ENCODE measurements at regions not wholly inside any gene's neighbourhood (a gene's known extent, or its start where the extent isn't known, plus 50 kb on each side); places are given as distances from the start of the nearest gene placed in this dataset.

DNA sequence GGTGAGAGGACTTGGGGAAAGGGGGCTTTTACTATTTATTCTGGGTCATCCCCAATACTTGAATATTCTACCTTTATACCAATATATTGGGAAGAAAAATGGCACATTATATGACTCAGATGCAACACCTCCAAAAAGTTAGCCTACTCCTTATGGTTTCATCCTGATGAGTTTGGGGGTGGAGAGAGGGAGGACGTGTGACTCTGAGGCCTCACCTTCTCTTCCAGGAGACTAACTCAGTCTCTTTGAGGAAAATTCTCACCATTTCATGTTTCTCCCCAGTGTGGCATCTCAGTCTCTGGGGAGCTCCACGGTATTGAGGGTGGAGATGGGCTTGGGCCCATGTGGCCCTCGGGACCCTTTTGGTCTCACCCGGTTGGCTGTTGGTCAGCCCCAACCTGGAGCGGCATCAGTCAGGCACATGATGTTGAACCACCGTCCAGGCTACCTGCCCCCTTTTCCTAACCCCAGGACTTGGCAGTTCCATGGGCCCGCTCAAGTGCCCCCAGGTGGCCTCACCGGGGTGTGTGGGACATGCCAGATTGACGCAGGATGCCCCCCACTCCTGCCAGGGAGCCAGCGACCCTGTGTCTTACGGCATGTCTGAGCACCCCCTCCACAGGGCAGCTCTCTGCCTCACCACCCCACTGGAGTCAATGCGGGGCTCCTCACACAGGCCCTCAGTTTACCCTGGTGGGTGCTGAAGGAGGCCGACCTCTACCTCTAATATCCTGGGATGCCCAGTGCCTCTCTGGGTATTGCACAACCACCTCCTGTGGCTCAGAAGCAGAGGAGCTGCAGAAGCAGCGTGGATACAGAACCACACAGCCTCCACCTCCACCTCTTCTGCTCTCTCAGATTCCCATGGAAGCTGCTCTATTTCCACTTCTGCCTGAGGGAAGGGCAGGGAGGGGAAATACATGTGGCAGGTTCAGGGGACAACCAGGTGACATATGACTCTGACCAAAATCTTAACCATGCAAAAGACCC is 297.4 kb downstream of the EIPR1 start:
- Histone ChIP-seq H3K9me3 (ENCODE audit: insufficient read depth in 2 of 2, low read depth in 1 of 2, low read length in 1 of 2) (no peaks in the 10 kb centered on the region), H3K23ac (ENCODE audit: insufficient read length) (no peak overlapping the region), H3K27me3 (replicated peaks in 1 of 4; ENCODE audit: control insufficient read depth in 3 of 4, extremely low read depth in 1 of 4, insufficient read depth in 3 of 4, low read length in 3 of 4) (no peaks in the 10 kb centered on the region), H3K56ac (replicated peaks; ENCODE audit: insufficient read length, low read depth, low read length) (no peak overlapping the region), H3K4ac (replicated peaks; ENCODE audit: insufficient read length, low read depth, low read length) (no peak overlapping the region), H2BK5ac (ENCODE audit: low read depth, low read length) (no peak overlapping the region), H2BK15ac (ENCODE audit: low read length) (no peak overlapping the region), H2BK120ac (replicated peaks; ENCODE audit: low read depth, low read length) (no peak overlapping the region), H4K8ac (ENCODE audit: extremely low read depth, insufficient read depth, low read length) (no peak overlapping the region), H3K14ac (ENCODE audit: insufficient read length) (no peak overlapping the region), H2BK12ac (ENCODE audit: low read depth, low read length) (no peak overlapping the region), H3K18ac (ENCODE audit: extremely low read depth, low read length) (no peak overlapping the region), H2AFZ (ENCODE audit: low read length) (no peak overlapping the region), H3K36me3 (ENCODE audit: control insufficient read depth in 2 of 4, insufficient read depth in 4 of 4, low read length in 3 of 4) (no peaks in the 10 kb centered on the region), H3K27ac (ENCODE audit: low read depth, low read length) (no peak overlapping the region), H4K5ac (ENCODE audit: insufficient read length, low read depth, low read length) (no peak overlapping the region), H3K79me2 (ENCODE audit: control insufficient read depth in 1 of 2, insufficient read depth in 2 of 2, low read length in 2 of 2) (no peaks in the 10 kb centered on the region), H3K23me2 (ENCODE audit: low read depth, low read length) (no peaks in the 10 kb centered on the region), H2BK20ac (ENCODE audit: low read length) (no peak overlapping the region), H3K4me1 (replicated peaks in 1 of 4; ENCODE audit: control insufficient read depth in 3 of 4, insufficient read depth in 4 of 4, low read length in 3 of 4) (peaks cover 0 to 3% (median under 1%) of the 10 kb centered on the region in 4 experiments; a peak in 2 of 7 replicates), H3K9ac (replicated peaks in 1 of 4; ENCODE audit: extremely low read depth in 1 of 4, low read depth in 3 of 4, low read length in 3 of 4) (no peak overlapping the region), H2AK5ac (ENCODE audit: low read depth, low read length) (no peak overlapping the region), H3K4me3 (ENCODE audit: extremely low read depth in 1 of 4, insufficient read depth in 2 of 4, low read depth in 3 of 4, low read length in 4 of 4) (no peak overlapping the region), H4K20me1 (replicated peaks in 1 of 2; ENCODE audit: control insufficient read depth in 1 of 2, insufficient read depth in 2 of 2, low read length in 2 of 2) (no peaks in the 10 kb centered on the region), H3K79me1 (ENCODE audit: low read depth, low read length) (no peaks in the 10 kb centered on the region), H3K4me2 (ENCODE audit: insufficient read depth in 1 of 2, low read depth in 2 of 2, low read length in 2 of 2) (no peak overlapping the region), H4K91ac (replicated peaks; ENCODE audit: insufficient read length, low read length) (no peak overlapping the region)
- WGBS, 2 experiments (ENCODE audit: extremely low coverage in 1 of 2, insufficient coverage in 1 of 2, insufficient read length in 1 of 2, insufficient replicate concordance in 2 of 2, low coverage in 1 of 2, low lambda C conversion rate in 2 of 2, missing lambda C conversion rate in 1 of 2) = 96% methylated on average over 14 of the region's 14 CpGs; no CpG with 5 or more reads in 1 of the 2 experiments
- ChIA-PET CTCF (ENCODE audit: partially characterized antibody) (no interaction called here), POLR2A (ENCODE audit: partially characterized antibody) (no interaction called here)
- FAIRE-seq = no peak
- TF ChIP-seq RNF2 (IDR thresholded peaks at IDR 0.05; ENCODE audit: borderline replicate concordance, low read depth, low read length, missing control alignments, poor library complexity, severe bottlenecking) (no peak), CEBPB (IDR thresholded peaks at IDR 0.05; ENCODE audit: low read depth, low read length) (0 out of 2 replicates have a peak, but pooled peaks have one; percentile 37)
- DNase-seq (ENCODE audit: low read depth in 1 of 2, low spot score in 2 of 2) = no peak

Data from H1 (cell line).